Mammary epithelial cell (primary cell): ENCODE measurements at regions not wholly inside any gene's neighbourhood (a gene's known extent, or its start where the extent isn't known, plus 50 kb on each side); places are given as distances from the start of the nearest gene placed in this dataset.

Experiments
- CTCF ChIP-seq, 2 donors: IDR thresholded peaks in 1 of 2; conservative IDR thresholded peaks in 1 of 2; 2 replicates each; pipeline ENCODE4 v1.5.1; 2011 to 2012; ENCODE audit warnings: inconsistent platforms in 2 of 2, low read length in 2 of 2, mild to moderate bottlenecking in 2 of 2, control low read depth in 1 of 2, low read depth in 1 of 2; ENCODE audit not compliant: insufficient read depth in 1 of 2; ENCODE audit errors: extremely low read depth in 1 of 2
- EZH2 ChIP-seq: IDR thresholded peaks from 2 replicates; pipeline ENCODE4 v1.6.1; 2012; ENCODE audit warnings: low read length, inconsistent platforms, borderline replicate concordance

- no peak for TF ChIP-seq CTCF (conservative IDR thresholded peaks at IDR 0.05 in 1 of 2, IDR thresholded peaks at IDR 0.05 in 1 of 2; ENCODE audit: extremely low read depth in 1 of 2, insufficient read depth in 1 of 2, low read depth in 1 of 2, low read length in 2 of 2)
- no peak for TF ChIP-seq EZH2
Measured at GRCh38 chr2:64796926-64797325, 143.2 kb upstream of the SERTAD2 start.
